Body of pancreas (tissue), 4 donors: ENCODE measurements at regions not wholly inside any gene's neighbourhood (a gene's known extent, or its start where the extent isn't known, plus 50 kb on each side); places are given as distances from the start of the nearest gene placed in this dataset.
A peak's percentile ranks its signal among the peaks of the same experiment; 100 is the strongest.

Experiments used
- ATAC-seq: fragments of 150-250 bp; one replicate; pipeline ENCODE4 v1.9.1; 2016
- DNase-seq, 4 donors: peaks; one replicate each; pipeline ENCODE4 v3.0.0-alpha.2; 2019
- H3K27ac ChIP-seq, 4 donors: fragments of 200-600 bp; sonication (generic); 1 replicate in 3 of 4; 2 replicates in 1 of 4; pipeline versions ENCODE4 v1.5.1 to v1.6.1; 2016 to 2019; ENCODE audit warnings: mild to moderate bottlenecking in 1 of 4, mixed read lengths in 1 of 4, moderate library complexity in 1 of 4
- H3K27me3 ChIP-seq, 2 donors: fragments of 200-600 bp; sonication (generic); one replicate each; pipeline ENCODE4 v1.6.0; 2016; ENCODE audit warnings: mild to moderate bottlenecking in 1 of 2
- H3K36me3 ChIP-seq, 2 donors: fragments of 200-600 bp; sonication (generic); replicated peaks in 1 of 2; 2 replicates each; pipeline ENCODE4 v1.5.1; 2016; ENCODE audit warnings: low read depth in 2 of 2; ENCODE audit not compliant: insufficient read depth in 1 of 2
- H3K4me1 ChIP-seq: fragments of 200-600 bp; sonication (generic); one replicate; pipeline ENCODE4 v1.6.0; 2016
- H3K4me3 ChIP-seq, 2 donors: fragments of 200-600 bp; sonication (generic); 1 replicate in 1 of 2; 2 replicates in 1 of 2; pipeline ENCODE4 v1.5.1; 2016 to 2019
- H3K9me3 ChIP-seq, 3 donors: fragments of 200-600 bp; sonication (generic); 1 replicate in 2 of 3; 2 replicates in 1 of 3; pipeline ENCODE4 v1.5.1; 2016
- POLR2A ChIP-seq, 3 donors: fragments of 450-650 bp; IDR thresholded peaks; one replicate each; pipeline ENCODE4 v1.6.1; 2016; ENCODE audit warnings: antibody characterized with exemption in 3 of 3, mild to moderate bottlenecking in 2 of 3
- WGBS, 2 donors: methylation state at CpG; one replicate each; pipeline ENCODE4 v1.1.5; 2017; 5-methylcytosine and 5-hydroxymethylcytosine counted together
- intact Hi-C: fragments of 100-400 bp; cut with DNase I; formaldehyde crosslinking; loops from one replicate; pipeline ENCODE4 v1.15.1; 2023
- TF ChIP-seq, protein P1 (sequence below), 7 experiments: fragments of 450-650 bp in 4 of 7; fragments of 200-600 bp in 3 of 7; sonication (generic) in 3 of 7; IDR thresholded peaks; one replicate each; pipeline ENCODE4 v1.5.1; 2016 to 2019; ENCODE audit warnings: antibody characterized with exemption in 7 of 7

DNA sequence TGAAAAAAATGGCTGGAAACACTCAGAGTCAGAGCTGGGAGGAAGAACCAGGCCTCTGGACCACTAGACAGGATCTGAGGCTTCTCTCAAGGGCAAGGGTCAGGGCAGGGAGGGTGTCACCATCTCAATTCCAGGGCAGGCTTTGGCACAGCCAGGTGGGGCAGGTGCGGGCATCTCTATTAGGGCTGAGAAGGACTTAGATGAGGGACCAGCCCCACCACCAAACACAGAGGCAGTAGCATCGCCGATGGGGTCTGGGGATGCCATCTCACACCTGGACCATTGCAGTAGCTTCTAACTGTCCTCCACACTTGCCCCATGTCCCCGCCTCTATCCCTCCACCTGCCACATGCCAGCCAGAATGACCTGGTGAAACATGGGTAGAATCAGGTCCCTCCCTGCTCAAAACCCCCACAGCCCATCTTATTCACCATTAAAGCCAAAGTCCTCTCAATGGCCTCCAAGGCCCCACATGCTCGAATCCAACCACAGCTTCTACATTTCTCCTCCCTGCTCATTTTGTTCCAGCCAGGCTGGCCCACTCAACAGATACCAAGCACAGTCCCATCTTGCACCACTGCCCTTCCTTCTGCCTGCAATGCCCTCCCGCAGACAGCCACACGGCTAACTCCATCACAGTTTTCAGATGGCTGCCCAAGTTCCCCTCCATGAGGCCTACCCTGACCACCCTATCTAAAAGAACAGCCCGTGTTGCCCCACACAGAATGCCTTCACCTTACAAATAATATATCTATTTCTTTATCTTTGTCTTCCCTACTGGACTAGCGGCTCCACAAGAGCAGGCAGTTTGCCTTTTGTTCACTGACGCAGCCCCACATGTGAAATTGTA is 177.4 kb downstream of the SMAD2 start:
- DNase-seq: no peak
- WGBS, 2 donors: 88 to 96% methylated on average over 10 of the region's 10 CpGs
- intact Hi-C loops: no loop called here
- H3K9me3 ChIP-seq: no peaks in the 10 kb centered on the region
- H3K27ac ChIP-seq: no peak overlapping the region
- no peak for TF ChIP-seq POLR2A (IDR thresholded peaks at IDR 0.05)
- TF ChIP-seq, protein P1, sequence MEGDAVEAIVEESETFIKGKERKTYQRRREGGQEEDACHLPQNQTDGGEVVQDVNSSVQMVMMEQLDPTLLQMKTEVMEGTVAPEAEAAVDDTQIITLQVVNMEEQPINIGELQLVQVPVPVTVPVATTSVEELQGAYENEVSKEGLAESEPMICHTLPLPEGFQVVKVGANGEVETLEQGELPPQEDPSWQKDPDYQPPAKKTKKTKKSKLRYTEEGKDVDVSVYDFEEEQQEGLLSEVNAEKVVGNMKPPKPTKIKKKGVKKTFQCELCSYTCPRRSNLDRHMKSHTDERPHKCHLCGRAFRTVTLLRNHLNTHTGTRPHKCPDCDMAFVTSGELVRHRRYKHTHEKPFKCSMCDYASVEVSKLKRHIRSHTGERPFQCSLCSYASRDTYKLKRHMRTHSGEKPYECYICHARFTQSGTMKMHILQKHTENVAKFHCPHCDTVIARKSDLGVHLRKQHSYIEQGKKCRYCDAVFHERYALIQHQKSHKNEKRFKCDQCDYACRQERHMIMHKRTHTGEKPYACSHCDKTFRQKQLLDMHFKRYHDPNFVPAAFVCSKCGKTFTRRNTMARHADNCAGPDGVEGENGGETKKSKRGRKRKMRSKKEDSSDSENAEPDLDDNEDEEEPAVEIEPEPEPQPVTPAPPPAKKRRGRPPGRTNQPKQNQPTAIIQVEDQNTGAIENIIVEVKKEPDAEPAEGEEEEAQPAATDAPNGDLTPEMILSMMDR (IDR thresholded peaks at IDR 0.05): no peak
- H3K4me1 ChIP-seq: peaks cover 5% of the 10 kb centered on the region
- ATAC-seq: no peak
- H3K36me3 ChIP-seq: no peaks in the 10 kb centered on the region
- H3K27me3 ChIP-seq: no peaks in the 10 kb centered on the region
- H3K4me3 ChIP-seq: no peak overlapping the region

DNA sequence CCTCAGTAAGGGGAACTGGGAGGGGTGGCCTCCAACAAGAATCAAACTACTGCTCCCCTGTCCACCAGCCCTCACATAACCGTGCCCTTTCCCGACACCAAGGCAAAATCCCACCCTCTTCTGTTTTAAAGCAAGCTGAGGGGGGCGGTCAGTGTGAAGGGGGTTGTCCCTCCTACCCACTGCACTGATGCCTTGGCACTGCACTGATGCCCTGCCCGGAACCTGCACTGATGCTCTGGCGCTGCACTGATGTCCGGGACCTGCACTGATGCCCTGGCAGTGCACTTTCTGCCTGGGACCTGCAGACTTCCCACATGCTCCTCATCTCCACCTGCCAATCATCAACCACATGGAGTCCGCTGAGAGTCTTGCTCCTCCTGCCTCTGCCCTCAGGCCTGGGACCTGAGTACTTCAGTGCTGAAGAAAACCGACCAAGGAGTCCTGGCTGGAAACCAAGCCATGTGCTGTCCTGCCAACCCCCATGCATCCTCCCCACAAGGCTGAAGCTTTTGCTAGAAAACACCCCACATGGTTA is 179.5 kb downstream of the SMAD2 start:
- intact Hi-C loops: no loop called here
- no peaks in the 10 kb centered on the region for H3K27me3 ChIP-seq
- ATAC-seq (no peak), DNase-seq (no peak)
- TF ChIP-seq, protein P1 (IDR thresholded peaks at IDR 0.05): no peak
- no peak for TF ChIP-seq POLR2A (IDR thresholded peaks at IDR 0.05)
- no peak overlapping the region for H3K27ac ChIP-seq
- no peak overlapping the region for H3K4me3 ChIP-seq
- H3K36me3 ChIP-seq: no peaks in the 10 kb centered on the region
- no peaks in the 10 kb centered on the region for H3K9me3 ChIP-seq
- WGBS, 2 donors: 67 to 76% methylated on average over 5 to 8 of the region's 8 CpGs
- peaks cover 5% of the 10 kb centered on the region for H3K4me1 ChIP-seq

GRCh38 chr18:47749600-47749973 is 180.9 kb downstream of the SMAD2 start:
- Histone ChIP-seq H3K4me3 (no peak overlapping the region), H3K4me1 (peaks cover 5% of the 10 kb centered on the region), H3K36me3 (no peaks in the 10 kb centered on the region), H3K27ac (no peak overlapping the region), H3K27me3 (no peaks in the 10 kb centered on the region), H3K9me3 (no peaks in the 10 kb centered on the region)
- TF ChIP-seq, protein P1 (IDR thresholded peaks at IDR 0.05): no peak
- no peak for TF ChIP-seq POLR2A (IDR thresholded peaks at IDR 0.05)
- DNase-seq (no peak), ATAC-seq (no peak)
- intact Hi-C loops: loop anchor here (5.0 to 10.0 kb wide), 2 partner anchors 532 to 655 kb away; no protein-coding TSS in a partner anchor
- WGBS, 2 donors: 76 to 81% methylated on average over 7 of the region's 7 CpGs

DNA sequence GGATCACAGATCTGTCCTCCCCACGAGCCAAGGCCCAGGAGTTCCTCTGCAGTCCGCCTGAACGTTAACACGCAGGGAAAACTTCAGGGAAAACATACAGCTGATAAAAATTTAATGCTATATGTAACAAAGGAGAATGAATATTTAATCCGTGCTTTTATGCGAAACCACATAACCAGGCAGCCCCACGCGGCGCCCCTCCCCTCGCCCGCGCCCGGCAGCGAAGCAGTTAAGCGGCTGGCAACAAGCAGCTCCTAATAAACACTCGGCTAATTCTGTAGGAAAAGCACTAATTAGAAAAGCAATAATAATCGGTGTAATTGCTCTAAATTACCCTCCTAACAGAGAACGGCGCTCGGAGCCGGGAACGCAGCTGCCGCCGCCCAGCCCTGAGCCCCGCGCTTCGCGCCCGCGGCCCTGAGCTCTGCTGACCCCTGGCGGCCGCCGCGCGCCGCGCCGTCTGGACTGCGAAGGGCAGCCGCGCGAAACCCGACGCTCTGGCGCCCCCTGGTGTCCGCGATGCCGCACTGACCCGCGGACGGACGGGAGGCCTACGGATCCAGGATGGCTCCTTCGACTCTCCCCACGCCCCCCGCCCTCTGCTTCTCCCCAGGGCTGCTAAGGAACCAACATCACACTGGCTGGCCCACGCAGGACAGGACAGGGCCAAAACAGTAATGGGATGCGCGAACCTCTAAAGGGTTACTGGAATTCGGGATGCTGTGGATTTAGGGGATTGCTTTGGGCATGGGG is 181.4 kb downstream of the SMAD2 start:
- TF ChIP-seq POLR2A (IDR thresholded peaks at IDR 0.05): no peak
- TF ChIP-seq, protein P1 (IDR thresholded peaks at IDR 0.05): peak; percentile 91 to 100 (median 100)
- H3K9me3 ChIP-seq: no peaks in the 10 kb centered on the region
- ATAC-seq (peak; percentile 96), DNase-seq (peak; percentile 67 to 85 (median 78))
- H3K4me3 ChIP-seq: no peak overlapping the region
- 6 to 17% methylated on average over 33 to 60 of the region's 60 CpGs for WGBS, 2 donors
- H3K27me3 ChIP-seq: no peaks in the 10 kb centered on the region
- H3K27ac ChIP-seq: no peak overlapping the region
- H3K4me1 ChIP-seq: peaks cover 5% of the 10 kb centered on the region
- intact Hi-C loops: loop anchor here (5.0 to 10.0 kb wide), 2 partner anchors 532 to 654 kb away; no protein-coding TSS in a partner anchor
- H3K36me3 ChIP-seq: no peaks in the 10 kb centered on the region
